Activated gamma-delta T cell treated with Interleukin-2 at 50 U/mL for 16 hours (primary cell): ENCODE measurements at regions not wholly inside any gene's neighbourhood (a gene's known extent, or its start where the extent isn't known, plus 50 kb on each side); places are given as distances from the start of the nearest gene placed in this dataset.

Experiments
- DNase-seq: peaks from one replicate; pipeline ENCODE4 v3.0.0-alpha.2; 2020

DNA sequence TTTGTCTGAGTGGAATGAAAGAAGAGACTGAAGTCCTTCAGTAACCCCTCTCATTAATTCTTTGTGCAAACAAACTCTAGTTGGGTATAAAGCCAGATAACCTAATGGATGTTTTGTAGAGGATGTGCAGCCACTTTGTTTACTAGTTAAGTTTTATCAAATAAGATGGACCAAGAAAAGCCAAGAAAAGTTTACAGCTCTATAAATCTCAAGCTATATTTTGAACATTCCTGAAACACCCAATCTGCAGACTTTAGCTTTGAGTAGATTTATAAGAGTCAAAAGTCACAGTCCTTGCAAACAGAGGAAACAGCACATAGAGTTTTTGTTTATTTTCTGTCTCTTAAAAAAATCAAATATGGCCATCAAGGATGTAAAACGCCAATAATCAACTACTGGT, 452.9 kb downstream of the SPRY1 start:
- no peak for DNase-seq

GRCh38 chr4:123851521-123851920, 454.9 kb downstream of the SPRY1 start:
- no peak for DNase-seq

- no peak for DNase-seq
Observed at GRCh38 chr4:123853651-123854050, 457.1 kb downstream of the SPRY1 start.

DNA sequence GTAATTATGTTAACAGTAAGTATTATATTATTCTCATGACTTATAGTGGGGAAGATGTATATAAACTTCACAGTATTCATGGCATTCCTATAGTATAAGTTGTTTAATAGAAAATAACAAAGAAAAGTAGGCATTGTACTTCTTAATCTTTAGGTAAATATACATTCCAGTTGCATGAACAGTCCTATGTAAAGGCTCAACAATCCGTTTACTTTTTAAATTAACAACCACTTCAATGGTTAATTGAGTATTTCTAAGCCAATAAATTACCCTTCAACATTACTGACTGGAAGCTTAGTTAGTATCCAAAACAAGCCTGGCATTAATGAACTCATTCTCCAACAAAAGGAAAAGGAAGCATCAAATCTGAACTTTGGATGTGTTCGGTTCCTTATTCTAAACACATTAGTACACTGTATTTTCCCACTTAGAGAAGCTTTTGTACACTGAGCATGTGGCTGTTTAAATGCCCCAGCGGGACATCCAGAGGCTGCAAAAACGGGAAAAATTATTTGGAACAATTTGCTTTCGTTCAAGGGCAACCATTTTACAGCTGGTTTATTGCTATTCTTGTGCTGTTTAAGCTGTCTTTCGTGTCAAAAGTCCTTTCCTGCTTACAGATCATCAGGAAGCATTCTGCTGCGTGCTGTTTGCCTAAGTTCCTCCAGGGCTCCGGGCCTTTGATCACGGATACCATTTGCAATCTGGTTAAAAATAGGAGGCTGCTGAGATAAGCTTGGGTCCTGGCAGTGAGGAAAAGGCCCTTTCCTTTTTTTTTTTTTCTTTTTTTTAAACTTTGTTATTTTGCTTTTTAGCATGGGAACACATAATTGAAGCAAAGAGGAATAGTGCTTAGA, 460.3 kb downstream of the SPRY1 start:
- no peak for DNase-seq

GRCh38 chr4:123858465-123858864, 461.9 kb downstream of the SPRY1 start:
- DNase-seq: no peak

DNA sequence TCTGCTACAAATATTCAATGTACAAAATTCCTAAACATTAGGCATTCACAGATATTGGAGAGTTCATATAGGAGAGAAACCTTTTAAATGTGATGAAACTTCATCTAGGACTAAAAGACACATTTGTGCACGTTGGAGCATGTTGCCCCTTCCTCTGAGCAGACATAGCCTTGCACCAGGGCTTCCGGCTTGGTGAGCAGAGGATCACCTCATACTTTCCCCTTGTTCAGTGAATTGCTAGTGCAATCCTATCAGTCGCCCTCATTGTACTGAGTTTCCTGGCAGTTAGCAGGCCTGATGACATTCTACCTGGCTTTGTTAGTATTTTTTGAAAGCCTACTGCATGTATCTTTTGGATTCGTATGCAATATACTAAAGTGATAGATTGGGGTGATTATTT, 466.2 kb downstream of the SPRY1 start:
- DNase-seq: no peak

- no peak for DNase-seq
Observed at GRCh38 chr4:123866796-123867195, 470.2 kb downstream of the SPRY1 start.

DNA sequence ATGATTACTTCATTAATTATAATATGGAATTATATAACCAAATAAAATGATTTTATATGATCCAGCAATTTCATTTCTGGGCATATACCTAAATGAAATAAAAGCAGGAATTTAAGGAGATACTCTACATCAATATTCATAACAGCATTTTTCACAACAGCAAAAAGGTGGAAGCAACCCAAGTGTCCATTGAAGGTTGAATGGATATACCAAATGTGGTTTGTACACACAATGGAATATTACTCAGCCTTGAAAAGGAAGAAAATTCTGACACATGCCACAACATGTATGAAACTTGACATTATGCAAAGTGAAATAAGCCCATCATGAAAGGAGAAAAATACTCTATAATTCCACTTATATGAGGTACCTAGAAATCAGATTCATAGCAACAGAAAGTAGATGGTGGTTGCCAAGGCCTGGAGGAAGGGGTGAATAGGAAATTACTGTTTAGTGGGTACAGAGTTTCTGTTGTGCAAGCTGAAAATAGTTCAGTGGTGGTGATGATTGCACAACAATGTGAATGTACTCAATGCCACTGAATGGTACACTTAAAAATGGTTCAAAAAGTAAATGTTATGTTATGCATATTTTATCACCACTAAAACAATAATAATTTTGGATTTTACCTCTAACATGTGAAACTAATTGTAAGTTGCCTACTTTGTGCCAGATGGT, 471.5 kb downstream of the SPRY1 start:
- no peak for DNase-seq

GRCh38 chr4:123869286-123870215, 473.0 kb downstream of the SPRY1 start:
- DNase-seq: no peak

GRCh38 chr4:123870216-123870876, 473.8 kb downstream of the SPRY1 start:
- no peak for DNase-seq

DNA sequence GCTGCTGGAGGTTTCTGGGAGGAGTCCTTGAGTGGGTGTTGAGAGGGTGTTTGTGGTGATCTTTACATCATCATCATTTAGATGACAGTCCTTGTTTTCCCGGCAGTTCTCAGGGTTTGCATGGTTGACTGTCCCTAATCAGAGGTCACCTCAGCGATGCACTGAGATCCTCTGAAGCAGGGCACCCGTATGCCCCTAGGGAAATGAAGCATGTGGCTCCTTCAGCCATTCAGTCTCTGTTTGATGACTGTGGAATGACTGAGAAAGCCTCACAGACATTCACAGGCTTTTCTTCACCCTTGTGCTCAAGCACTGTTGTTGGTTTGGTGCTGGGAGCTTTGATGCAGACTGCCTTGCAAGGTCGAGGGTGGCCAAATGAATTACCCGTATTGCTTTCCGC, 474.7 kb downstream of the SPRY1 start:
- DNase-seq: no peak

GRCh38 chr4:123874063-123874462, 477.5 kb downstream of the SPRY1 start:
- DNase-seq: no peak

GRCh38 chr4:123876143-123876542, 479.5 kb downstream of the SPRY1 start:
- DNase-seq: no peak

- DNase-seq: no peak
Observed at GRCh38 chr4:123876671-123877101, 480.1 kb downstream of the SPRY1 start.

- DNase-seq: no peak
Observed at GRCh38 chr4:123877551-123877950, 481.0 kb downstream of the SPRY1 start.

DNA sequence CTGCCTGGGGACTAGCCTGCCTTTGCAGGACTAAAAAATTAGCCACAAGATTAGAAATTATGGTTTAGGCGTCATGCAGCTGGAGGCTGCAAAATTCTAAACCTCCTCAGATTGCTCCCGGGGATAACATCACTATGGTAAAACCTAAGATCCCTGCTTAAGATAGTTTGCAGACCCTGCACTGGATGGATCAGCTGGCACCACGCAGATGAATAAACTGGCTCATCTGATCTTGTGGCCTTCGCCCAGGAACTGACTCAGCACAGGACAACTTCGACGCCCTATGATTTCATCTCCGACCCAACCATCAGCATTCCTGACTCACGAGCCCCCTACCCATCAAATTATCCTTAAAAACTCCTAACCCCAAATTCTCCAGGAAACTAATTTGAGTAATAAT, 482.4 kb downstream of the SPRY1 start:
- no peak for DNase-seq

GRCh38 chr4:123880631-123881030, 484.0 kb downstream of the SPRY1 start:
- no peak for DNase-seq

GRCh38 chr4:123884922-123885321, 488.3 kb downstream of the SPRY1 start:
- no peak for DNase-seq

GRCh38 chr4:123889507-123889906, 492.9 kb downstream of the SPRY1 start:
- no peak for DNase-seq

DNA sequence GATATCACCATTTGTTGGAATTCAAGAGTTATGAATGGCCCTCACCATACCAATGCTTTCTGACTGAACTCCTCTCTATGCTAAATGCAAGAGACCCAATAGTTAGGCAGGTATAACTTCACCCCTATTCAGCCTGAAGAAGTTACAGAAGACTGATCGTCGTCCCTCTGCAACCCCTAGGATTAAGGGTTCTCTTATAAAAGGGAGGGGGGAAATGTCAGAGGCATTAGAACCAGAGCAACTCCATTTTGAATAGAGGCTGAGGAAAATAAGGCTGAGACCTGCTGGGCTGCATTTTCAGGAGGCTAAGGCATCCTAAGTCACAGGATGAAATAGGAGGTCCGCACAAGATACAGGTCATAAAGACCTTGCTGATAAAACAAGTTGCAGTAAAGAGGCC, 494.3 kb downstream of the SPRY1 start:
- no peak for DNase-seq

- DNase-seq: no peak
Observed at GRCh38 chr4:123891881-123892280, 495.3 kb downstream of the SPRY1 start.

- DNase-seq: no peak
Observed at GRCh38 chr4:123892368-123892976, 495.9 kb downstream of the SPRY1 start.
